ENCODE measurements at regions not wholly inside any gene's neighbourhood (a gene's known extent, or its start where the extent isn't known, plus 50 kb on each side); places are given as distances from the start of the nearest gene placed in this dataset.

GRCh38 chr4:159677521-159677920 is 574.6 kb downstream of the RAPGEF2 start:
- no peak for TF ChIP-seq EZH2phosphoT487 (IDR thresholded peaks at IDR 0.05; ENCODE audit: borderline replicate concordance)
- no peak for TF ChIP-seq JUND (IDR thresholded peaks at IDR 0.05)
- TF ChIP-seq ZFX (IDR thresholded peaks at IDR 0.05): no peak
- TF ChIP-seq EZH2 (IDR thresholded peaks at IDR 0.05): no peak

Measured in HCT116 (cell line).